Activated T-helper 17 cell treated with anti-CD3 and anti-CD28 coated beads, Interleukin-2, amount 50 U/mL, for 72 hours (primary cell): ENCODE measurements at regions not wholly inside any gene's neighbourhood (a gene's known extent, or its start where the extent isn't known, plus 50 kb on each side); places are given as distances from the start of the nearest gene placed in this dataset.
A peak's percentile ranks its signal among the peaks of the same experiment; 100 is the strongest.

Source experiments
- ATAC-seq: fragments of 150-1000 bp; cut with Tn5 transposase; replicated peaks from 2 replicates; pipeline ENCODE4 v1.10.0; 2021; ENCODE audit warnings: mild to moderate bottlenecking, moderate library complexity
- H3K27ac Mint-ChIP-seq: one replicate; pipeline ENCODE4 v1.8.0; 2022; ENCODE audit warnings: mixed read lengths
- H3K27me3 Mint-ChIP-seq: one replicate; pipeline ENCODE4 v1.8.0; 2022; ENCODE audit warnings: mixed read lengths
- H3K36me3 Mint-ChIP-seq: one replicate; pipeline ENCODE4 v1.8.0; 2022; ENCODE audit warnings: low read depth, mild to moderate bottlenecking, mixed read lengths
- H3K4me1 Mint-ChIP-seq: one replicate; pipeline ENCODE4 v1.8.0; 2022; ENCODE audit warnings: mixed read lengths
- H3K4me3 Mint-ChIP-seq: one replicate; pipeline ENCODE4 v1.8.0; 2022; ENCODE audit warnings: mild to moderate bottlenecking, mixed read lengths
- H3K9me3 Mint-ChIP-seq: one replicate; pipeline ENCODE4 v1.8.0; 2022; ENCODE audit warnings: mixed read lengths

DNA sequence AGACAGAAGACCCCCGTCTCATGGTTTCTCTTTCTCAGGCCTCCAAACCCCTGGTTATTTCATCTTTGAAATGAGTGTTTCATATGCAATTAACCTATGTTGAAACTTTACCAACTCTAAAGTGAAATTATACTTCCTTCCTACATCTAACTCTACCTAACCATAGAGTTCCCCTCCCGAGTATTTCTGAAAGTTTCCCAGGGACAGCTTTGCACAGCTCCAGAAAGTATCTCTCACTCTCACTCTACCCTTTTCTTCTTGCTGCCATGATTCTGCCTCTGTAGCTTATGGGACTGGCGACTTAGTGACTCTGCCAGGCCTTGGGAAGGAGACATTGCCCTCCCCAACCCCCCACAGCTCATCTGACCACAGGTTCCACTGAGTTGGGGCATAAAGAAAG lies 107.9 kb downstream of the B3GNT2 start:
- H3K27ac Mint-ChIP-seq, result peak overlapping the region; percentile 95
- ATAC-seq, result no peak
- H3K9me3 Mint-ChIP-seq, result no peaks in the 10 kb centered on the region
- peaks cover 50% of the 10 kb centered on the region for H3K4me1 Mint-ChIP-seq
- no peaks in the 10 kb centered on the region for H3K27me3 Mint-ChIP-seq
- peaks cover 11% of the 10 kb centered on the region for H3K36me3 Mint-ChIP-seq
- peak overlapping the region; percentile 73 for H3K4me3 Mint-ChIP-seq

DNA sequence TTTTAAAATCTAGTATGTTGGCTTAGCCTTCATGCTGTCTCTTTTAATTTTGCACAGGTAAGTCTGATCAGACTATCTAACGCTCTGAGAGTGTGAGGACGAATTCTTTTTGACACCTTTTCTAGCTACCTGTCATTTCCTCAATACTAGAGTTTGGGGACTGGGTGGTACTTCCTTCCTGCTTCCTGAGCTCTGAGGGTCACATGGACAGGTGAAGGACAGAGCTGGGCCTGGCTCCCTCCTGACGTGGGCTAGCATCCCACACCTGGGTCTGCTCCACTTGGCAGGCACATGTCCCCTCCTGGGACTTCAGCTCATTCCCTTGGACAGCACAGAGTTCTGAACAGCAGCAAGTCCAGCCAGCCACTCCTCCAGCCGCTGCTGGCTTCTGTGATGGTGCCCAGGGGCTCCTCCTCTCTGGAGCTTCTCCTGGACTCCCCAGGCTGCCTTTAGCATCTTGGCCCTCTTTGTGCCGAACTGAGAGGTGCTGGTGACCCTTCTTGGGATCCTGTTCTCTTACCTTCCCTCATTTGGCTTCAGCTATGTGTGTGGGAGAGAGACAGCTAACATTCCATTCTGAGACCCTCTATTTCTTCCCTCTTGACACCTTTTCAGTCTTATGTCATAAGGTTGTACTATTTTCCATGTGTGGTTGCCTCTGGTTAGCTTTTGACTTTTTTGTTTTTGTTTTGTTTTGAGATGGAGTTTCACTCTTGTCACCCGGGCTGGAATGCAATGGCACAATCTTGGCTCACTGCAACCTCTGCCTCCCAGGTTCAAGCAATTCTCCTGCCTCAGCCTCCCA lies 106.9 kb downstream of the B3GNT2 start:
- no peak for ATAC-seq
- Mint-ChIP-seq H3K4me1 (peaks cover 50% of the 10 kb centered on the region), H3K27me3 (no peaks in the 10 kb centered on the region), H3K36me3 (peaks cover 11% of the 10 kb centered on the region), H3K27ac (peak overlapping the region; percentile 95), H3K4me3 (peak overlapping the region; percentile 73), H3K9me3 (no peaks in the 10 kb centered on the region)

DNA sequence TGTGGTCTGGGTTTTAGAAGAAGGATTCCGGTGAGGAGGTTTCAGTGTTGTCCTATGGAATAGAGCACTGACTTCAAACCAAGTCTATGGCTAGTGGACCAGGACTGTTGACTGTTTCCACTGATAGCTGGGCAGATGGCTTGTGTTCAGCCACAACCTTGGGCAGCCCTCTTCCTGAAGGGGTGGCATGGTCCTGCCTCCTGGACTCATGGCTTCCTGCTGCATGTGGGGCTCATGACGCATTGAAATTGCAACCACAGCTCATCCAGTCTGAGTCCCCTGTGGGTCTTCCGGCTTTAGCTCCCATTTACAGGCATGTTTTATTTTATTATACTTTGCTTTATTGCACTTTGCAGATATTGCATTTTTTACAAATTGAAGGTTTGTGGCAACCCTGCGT lies 105.0 kb downstream of the B3GNT2 start:
- H3K9me3 Mint-ChIP-seq, result no peaks in the 10 kb centered on the region
- no peak overlapping the region for H3K4me3 Mint-ChIP-seq
- H3K36me3 Mint-ChIP-seq, result peaks cover 9% of the 10 kb centered on the region
- H3K27ac Mint-ChIP-seq, result no peak overlapping the region
- ATAC-seq, result no peak
- H3K27me3 Mint-ChIP-seq, result no peaks in the 10 kb centered on the region
- peaks cover 33% of the 10 kb centered on the region for H3K4me1 Mint-ChIP-seq

DNA sequence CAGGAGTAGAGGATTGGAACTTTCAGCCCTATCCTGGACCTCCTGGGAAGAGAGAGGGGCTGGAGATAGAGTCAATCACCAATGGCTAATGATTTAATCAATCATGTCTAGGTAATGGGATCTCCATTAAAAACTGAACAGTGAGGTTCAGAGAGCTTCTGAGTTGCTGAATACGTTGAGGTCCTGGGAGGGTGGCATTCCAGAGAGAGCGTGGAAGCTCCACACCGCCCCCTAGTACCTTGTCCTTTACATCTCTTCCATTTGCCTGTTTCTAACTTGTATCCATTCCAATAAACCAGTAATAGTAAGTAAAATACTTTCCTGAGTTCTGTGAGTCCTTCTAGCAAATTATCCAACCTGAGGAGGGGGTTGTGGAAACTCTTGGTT lies 101.7 kb downstream of the B3GNT2 start:
- no peaks in the 10 kb centered on the region for H3K9me3 Mint-ChIP-seq
- H3K36me3 Mint-ChIP-seq, result no peaks in the 10 kb centered on the region
- peaks cover 5% of the 10 kb centered on the region for H3K4me1 Mint-ChIP-seq
- H3K4me3 Mint-ChIP-seq, result no peak overlapping the region
- H3K27ac Mint-ChIP-seq, result no peak overlapping the region
- no peaks in the 10 kb centered on the region for H3K27me3 Mint-ChIP-seq
- ATAC-seq, result no peak

DNA sequence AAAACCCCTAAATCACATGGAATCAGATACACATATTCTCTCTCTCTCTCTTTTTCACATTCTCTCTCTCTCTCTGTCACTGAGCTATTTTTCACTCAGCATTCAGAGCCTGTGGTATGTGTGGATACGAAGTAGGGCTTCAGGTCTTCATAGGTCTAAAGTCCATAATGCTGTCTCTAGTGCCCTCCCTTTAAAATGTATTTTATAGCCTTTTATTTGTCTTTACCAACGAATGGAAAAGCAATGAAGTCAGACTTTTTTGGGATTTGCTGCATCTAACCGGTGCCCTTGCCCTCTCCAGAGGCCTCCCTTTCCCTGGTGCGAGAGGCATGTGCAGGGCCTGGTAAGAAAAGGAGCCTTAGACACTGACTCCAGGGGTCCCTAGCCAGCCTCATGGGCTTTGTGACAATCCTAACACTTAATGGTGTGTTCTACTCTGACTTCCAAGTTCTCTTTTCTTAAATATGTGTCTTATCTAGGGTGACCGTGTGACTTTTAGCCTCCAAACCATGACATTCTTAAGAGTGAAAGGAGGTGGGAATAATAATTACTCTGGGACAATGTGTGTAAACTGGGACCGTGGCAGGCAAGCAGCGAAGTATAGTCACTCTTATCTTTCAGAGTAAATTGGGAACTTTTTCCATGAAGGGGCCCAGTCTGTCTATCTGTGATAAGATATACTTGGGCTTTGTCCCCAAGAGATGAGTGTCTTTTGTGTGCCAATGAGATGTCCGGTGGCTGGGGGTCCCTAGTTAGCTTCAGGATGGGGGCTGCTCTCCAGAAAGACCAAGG lies 101.1 kb downstream of the B3GNT2 start:
- no peaks in the 10 kb centered on the region for H3K36me3 Mint-ChIP-seq
- no peak overlapping the region for H3K27ac Mint-ChIP-seq
- H3K27me3 Mint-ChIP-seq, result no peaks in the 10 kb centered on the region
- H3K4me1 Mint-ChIP-seq, result no peaks in the 10 kb centered on the region
- no peak overlapping the region for H3K4me3 Mint-ChIP-seq
- no peaks in the 10 kb centered on the region for H3K9me3 Mint-ChIP-seq
- no peak for ATAC-seq

DNA sequence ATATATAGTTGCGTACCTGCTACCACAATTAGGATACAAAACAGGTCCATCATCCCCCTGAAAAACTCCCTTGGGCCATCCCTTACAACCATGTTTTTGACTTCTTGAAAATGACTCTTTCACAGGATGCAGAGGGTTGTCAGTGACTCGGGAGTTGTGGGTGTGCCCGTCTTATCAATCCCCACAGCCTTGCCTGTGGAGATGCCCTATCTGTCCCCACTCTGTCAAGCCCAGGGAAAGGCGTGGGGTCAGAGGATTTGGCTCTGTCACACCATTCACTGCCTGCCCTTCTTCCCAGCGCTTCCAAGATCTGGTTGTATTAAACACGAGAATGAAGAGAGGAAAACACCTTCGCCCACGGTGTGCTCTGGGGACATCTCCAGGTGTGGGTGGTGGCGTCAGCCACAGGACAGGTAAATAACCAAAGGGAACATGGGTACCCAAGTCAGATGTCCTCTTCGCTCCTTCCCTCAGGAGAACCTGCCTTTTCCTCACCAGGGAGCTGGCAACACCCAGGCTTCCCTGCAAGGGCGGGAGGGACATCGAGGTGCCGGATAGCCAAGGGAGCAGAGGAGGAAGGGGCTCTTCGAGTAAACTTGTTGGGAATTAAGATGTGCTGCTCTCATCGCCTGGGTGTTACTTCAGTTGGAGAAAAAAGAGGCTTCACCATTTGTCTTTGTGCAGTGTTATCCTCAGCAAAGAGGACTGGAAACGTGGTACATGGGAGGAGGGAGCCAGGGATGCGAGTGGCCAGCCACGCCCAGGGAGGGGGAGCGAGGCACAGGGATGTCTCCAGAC lies 100.3 kb downstream of the B3GNT2 start:
- Mint-ChIP-seq H3K27me3 (no peaks in the 10 kb centered on the region), H3K36me3 (no peaks in the 10 kb centered on the region), H3K4me3 (no peak overlapping the region), H3K4me1 (no peaks in the 10 kb centered on the region), H3K9me3 (no peaks in the 10 kb centered on the region), H3K27ac (no peak overlapping the region)
- ATAC-seq, result no peak

DNA sequence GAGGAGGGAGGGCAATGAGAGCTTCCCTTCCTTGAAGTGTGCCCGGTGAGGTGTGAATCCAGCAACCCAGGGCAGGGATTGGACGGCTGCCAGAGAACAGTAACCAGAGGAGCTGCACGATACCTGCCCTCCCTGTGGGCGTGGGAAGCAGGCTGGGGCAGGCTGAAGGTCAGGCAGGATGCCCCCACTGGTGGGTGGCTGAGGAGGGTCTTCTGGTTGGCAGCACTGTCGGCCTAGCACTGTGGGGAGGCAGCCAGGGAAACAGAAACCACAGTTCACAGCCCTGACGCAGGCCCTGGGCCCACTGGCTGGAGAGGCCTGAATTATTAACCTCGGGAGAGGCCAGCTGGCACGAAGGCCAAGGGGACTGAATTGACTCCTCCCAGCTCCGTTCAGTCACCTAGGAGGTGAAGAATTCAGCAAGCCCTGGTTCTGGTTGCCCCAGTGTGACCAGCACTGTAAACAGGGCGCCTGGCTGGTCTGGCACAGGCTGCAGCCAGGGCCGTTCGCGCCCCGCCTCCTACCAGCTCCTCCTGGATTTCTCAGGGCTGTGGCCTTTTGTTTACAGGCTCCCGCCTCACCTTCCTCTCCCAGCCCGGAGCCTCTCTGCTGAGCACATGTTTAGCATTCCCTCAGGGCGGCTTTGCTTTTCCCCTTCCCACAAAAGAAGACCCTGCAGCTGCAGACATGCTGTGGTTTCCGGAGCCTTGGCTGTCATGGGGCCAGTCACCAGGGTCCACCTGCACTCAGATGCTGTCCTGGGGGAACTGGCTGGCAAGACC lies 97.8 kb downstream of the B3GNT2 start:
- no peaks in the 10 kb centered on the region for H3K9me3 Mint-ChIP-seq
- no peak overlapping the region for H3K27ac Mint-ChIP-seq
- ATAC-seq, result no peak
- H3K4me3 Mint-ChIP-seq, result no peak overlapping the region
- H3K36me3 Mint-ChIP-seq, result no peaks in the 10 kb centered on the region
- no peaks in the 10 kb centered on the region for H3K27me3 Mint-ChIP-seq
- H3K4me1 Mint-ChIP-seq, result no peaks in the 10 kb centered on the region

DNA sequence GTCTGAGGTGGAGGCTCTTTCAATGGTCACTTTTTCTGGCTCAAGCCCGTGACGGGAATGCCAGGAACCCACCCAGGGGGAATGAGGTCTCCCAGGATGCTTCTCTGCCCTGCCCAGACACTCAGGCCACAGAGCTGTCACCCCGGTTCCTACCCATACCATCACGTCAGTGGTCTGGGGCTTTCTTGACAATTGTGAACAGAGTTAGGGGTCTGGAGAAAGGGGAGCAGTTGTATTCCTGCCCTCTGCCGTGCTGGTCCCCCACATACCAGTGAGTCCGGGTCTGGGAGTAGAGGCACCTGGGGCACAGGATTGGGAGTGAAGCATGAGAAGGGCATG lies 97.2 kb downstream of the B3GNT2 start:
- no peaks in the 10 kb centered on the region for H3K4me1 Mint-ChIP-seq
- ATAC-seq, result no peak
- no peaks in the 10 kb centered on the region for H3K36me3 Mint-ChIP-seq
- no peak overlapping the region for H3K4me3 Mint-ChIP-seq
- no peaks in the 10 kb centered on the region for H3K27me3 Mint-ChIP-seq
- H3K9me3 Mint-ChIP-seq, result no peaks in the 10 kb centered on the region
- no peak overlapping the region for H3K27ac Mint-ChIP-seq

DNA sequence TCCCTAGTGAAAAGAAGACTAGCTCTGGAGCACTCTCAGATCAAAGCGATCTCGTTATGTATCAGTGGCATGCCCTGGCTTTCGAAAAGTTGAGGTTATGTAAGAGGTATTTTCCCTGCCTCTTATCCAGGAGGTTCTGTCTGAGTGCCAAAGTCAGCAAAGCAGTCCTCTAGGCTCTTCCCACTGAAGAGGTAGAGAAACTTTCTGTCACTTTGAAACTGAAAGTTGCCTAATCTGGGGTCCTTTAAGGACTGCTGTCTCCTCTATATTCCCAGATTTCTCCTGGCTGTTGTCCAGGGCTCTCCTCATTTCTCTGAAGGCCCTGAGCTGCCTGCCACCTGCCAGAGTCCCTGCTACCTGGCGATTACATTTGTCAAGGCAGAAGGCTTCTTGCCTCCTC lies 96.3 kb downstream of the B3GNT2 start:
- Mint-ChIP-seq H3K27me3 (no peaks in the 10 kb centered on the region), H3K9me3 (no peaks in the 10 kb centered on the region), H3K36me3 (no peaks in the 10 kb centered on the region), H3K27ac (no peak overlapping the region), H3K4me1 (peaks cover 6% of the 10 kb centered on the region), H3K4me3 (no peak overlapping the region)
- ATAC-seq, result peak; percentile 36

DNA sequence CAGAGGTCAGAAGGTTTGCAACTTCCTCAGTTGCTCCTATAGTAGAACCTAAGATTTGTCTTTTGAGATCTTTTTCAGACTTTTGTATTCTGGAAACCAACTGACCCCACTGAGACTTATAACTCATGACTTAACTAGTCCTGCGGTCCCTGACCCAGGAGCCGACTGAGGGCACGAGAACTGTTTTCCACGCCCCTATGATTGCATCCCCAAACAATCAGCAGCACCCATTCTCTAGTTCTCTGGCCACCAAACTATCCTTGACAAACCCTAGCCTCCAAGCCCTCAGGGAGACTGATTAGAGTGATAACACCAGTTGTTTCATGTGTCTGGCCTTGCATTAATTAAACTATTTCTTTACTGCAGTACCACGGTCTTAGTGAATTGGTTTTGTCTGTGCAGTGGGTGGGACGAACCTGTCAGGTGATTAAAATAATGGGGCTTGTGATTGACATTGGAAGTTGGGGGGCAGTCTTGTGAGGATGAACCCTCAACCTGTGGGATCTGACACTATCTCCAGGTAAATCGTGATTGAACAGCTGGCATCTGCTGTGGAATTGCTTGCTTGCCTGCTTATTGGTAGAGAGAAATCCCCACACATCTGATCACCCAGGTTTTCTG lies 95.7 kb downstream of the B3GNT2 start:
- H3K36me3 Mint-ChIP-seq, result no peaks in the 10 kb centered on the region
- H3K27ac Mint-ChIP-seq, result no peak overlapping the region
- H3K4me1 Mint-ChIP-seq, result peaks cover 6% of the 10 kb centered on the region

DNA sequence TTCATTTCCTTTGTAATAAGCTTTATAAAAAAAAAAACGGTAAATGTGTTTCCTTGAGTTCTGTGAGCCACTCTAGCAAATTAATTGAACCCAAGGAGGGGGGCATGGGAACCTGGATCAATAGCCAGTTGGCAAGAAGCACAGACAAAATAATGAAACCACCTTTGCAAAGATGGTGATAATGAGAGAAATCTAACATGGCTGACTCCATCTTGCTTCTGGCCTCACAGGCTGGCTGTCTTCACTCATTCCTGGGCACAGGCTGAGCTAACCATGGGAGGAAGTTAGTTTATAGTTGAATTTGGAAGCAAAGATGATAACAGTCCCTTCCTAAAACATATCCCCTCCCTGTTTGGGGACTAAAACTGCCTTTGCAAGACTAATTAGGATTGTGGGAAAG lies 95.1 kb downstream of the B3GNT2 start:
- no peak overlapping the region for H3K4me3 Mint-ChIP-seq
- no peaks in the 10 kb centered on the region for H3K36me3 Mint-ChIP-seq
- ATAC-seq, result no peak
- H3K27ac Mint-ChIP-seq, result no peak overlapping the region
- H3K9me3 Mint-ChIP-seq, result no peaks in the 10 kb centered on the region
- no peaks in the 10 kb centered on the region for H3K27me3 Mint-ChIP-seq
- peaks cover 6% of the 10 kb centered on the region for H3K4me1 Mint-ChIP-seq

More for the DNA sequence above, 95.7 kb downstream of the B3GNT2 start:
- H3K27me3 Mint-ChIP-seq, result no peaks in the 10 kb centered on the region
- no peak overlapping the region for H3K4me3 Mint-ChIP-seq
- no peak for ATAC-seq
- no peaks in the 10 kb centered on the region for H3K9me3 Mint-ChIP-seq

DNA sequence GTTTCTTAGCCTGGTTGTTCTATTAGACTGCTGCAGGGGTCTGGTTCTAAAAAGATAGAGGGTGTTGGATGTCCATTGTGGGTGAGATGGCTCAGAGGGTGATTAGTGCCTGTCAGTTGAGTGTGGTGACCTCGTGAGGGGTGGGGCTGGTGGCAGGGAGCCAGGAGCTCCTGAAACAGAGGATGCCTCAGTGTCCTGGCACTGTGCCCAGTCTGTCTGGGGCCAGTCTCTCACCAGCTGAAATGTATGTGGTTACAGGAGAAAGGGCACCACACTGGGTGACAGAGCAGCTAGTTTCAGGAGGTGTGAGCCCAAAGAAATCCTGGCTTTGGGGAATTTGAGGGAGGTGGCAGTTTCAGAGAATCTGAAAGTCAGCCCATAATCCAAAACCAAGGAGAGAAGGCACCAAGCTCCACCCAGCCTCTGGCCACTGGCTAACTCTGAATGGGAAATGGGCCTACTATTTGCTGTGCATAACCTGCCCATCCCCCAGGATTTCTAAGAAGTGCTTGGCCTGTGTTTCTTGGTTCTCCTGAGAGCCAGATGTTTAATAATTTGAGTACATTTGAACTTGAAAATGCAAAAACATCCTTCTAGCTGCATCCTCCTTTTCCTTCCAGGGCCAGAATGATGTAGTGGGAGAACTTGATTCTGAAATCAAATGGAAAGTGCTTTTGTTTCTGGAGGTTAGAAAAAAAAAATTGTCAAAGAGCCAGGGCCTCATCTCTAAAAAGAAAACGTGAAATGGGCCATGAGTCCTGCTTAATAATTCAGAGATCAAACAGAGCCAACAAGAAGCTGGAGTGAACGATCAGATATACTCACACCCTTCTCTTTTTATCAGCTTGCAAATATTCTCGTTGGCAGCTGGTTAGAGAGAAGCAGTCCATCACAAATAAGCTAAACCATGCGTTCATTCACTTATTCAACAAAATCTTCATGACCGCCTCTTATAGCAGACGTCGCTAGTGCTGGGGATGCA lies 92.3 kb downstream of the B3GNT2 start:
- peak; percentile 86 for ATAC-seq
- Mint-ChIP-seq H3K4me1 (peaks cover 6% of the 10 kb centered on the region), H3K27me3 (no peaks in the 10 kb centered on the region), H3K4me3 (no peak overlapping the region), H3K36me3 (no peaks in the 10 kb centered on the region), H3K9me3 (no peaks in the 10 kb centered on the region), H3K27ac (peak overlapping the region; percentile 67)

DNA sequence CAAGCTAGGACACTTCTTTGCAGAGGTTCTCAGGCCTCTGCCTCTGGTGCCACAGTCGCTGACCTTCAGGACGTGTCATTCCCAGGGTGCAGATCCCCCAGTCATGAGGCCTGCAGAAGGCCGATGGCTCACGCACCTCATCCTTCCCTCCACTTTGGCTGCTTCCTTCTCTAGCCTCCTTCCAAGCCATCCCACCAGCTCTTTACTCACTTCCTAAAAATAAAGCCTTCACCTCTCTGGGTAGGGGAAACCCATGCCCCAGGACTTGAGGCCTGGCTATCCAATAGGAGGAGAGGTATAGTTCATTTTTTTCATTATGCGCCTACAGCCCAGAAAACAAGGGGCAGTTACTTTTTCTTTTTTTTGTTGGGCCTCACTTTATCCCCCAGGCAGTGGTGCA lies 91.4 kb downstream of the B3GNT2 start:
- ATAC-seq, result no peak
- Mint-ChIP-seq H3K4me3 (no peak overlapping the region), H3K27ac (peak overlapping the region; percentile 67), H3K4me1 (peaks cover 6% of the 10 kb centered on the region), H3K36me3 (no peaks in the 10 kb centered on the region), H3K9me3 (no peaks in the 10 kb centered on the region), H3K27me3 (no peaks in the 10 kb centered on the region)
